ENCODE measurements at regions not wholly inside any gene's neighbourhood (a gene's known extent, or its start where the extent isn't known, plus 50 kb on each side); places are given as distances from the start of the nearest gene placed in this dataset.

- DNase-seq: no peak
These were observed 964.7 kb downstream of the ROBO2 start for GRCh38 chr3:78004571-78004970.

- no peak for DNase-seq
These were observed 973.8 kb downstream of the ROBO2 start for GRCh38 chr3:78013653-78014052.

- no peak for DNase-seq
These were observed 976.0 kb downstream of the ROBO2 start for GRCh38 chr3:78015856-78016255.

- DNase-seq: no peak
These were observed 981.8 kb downstream of the ROBO2 start for GRCh38 chr3:78021710-78022109.

GRCh38 chr3:78022232-78022631 is 982.3 kb downstream of the ROBO2 start:
- no peak for DNase-seq

GRCh38 chr3:78023257-78023656 is 983.4 kb downstream of the ROBO2 start:
- no peak for DNase-seq

GRCh38 chr3:78025916-78026315 is 986.0 kb downstream of the ROBO2 start:
- DNase-seq: no peak

GRCh38 chr3:78026318-78026828 is 986.5 kb downstream of the ROBO2 start:
- no peak for DNase-seq

GRCh38 chr3:78029775-78030174 is 989.9 kb downstream of the ROBO2 start:
- no peak for DNase-seq

GRCh38 chr3:78035131-78035641 is 995.3 kb downstream of the ROBO2 start:
- DNase-seq: no peak

GRCh38 chr3:78041486-78041885 is 1001.6 kb downstream of the ROBO2 start:
- DNase-seq: no peak

GRCh38 chr3:78046566-78046965 is 1006.7 kb downstream of the ROBO2 start:
- no peak for DNase-seq

- DNase-seq: no peak
These were observed 1008.8 kb downstream of the ROBO2 start for GRCh38 chr3:78048698-78049097.

GRCh38 chr3:78049521-78049920 is 1009.6 kb downstream of the ROBO2 start:
- no peak for DNase-seq

GRCh38 chr3:78050276-78051065 is 1010.6 kb downstream of the ROBO2 start:
- DNase-seq: no peak

- DNase-seq: no peak
These were observed 1012.8 kb downstream of the ROBO2 start for GRCh38 chr3:78052746-78053145.

- no peak for DNase-seq
These were observed 1026.4 kb downstream of the ROBO2 start for GRCh38 chr3:78066287-78066686.

- DNase-seq: no peak
These were observed 1030.3 kb downstream of the ROBO2 start for GRCh38 chr3:78070188-78070587.

GRCh38 chr3:78076379-78076778 is 1036.5 kb downstream of the ROBO2 start:
- DNase-seq: no peak

GRCh38 chr3:78077178-78077577 is 1037.3 kb downstream of the ROBO2 start:
- DNase-seq: no peak

- DNase-seq: no peak
These were observed 1037.9 kb downstream of the ROBO2 start for GRCh38 chr3:78077842-78078241.

- DNase-seq: no peak
These were observed 1039.6 kb downstream of the ROBO2 start for GRCh38 chr3:78079514-78079913.

- DNase-seq: no peak
These were observed 1046.3 kb downstream of the ROBO2 start for GRCh38 chr3:78086150-78086549.

- DNase-seq: no peak
These were observed 1047.2 kb downstream of the ROBO2 start for GRCh38 chr3:78087134-78087533.

GRCh38 chr3:78088006-78088405 is 1048.1 kb downstream of the ROBO2 start:
- DNase-seq: no peak

Data from midbrain (tissue), 1 donor.